ENCODE measurements at regions not wholly inside any gene's neighbourhood (a gene's known extent, or its start where the extent isn't known, plus 50 kb on each side); places are given as distances from the start of the nearest gene placed in this dataset.

GRCh38 chr7:97798046-97799019, 66.4 kb downstream of the TAC1 start:
- RAD21 ChIA-PET (ENCODE audit: unreplicated experiment) = no interaction called here
- Histone ChIP-seq H3K27ac (ENCODE audit: control insufficient read depth, insufficient read depth) (no peak overlapping the region), H3K4me3 (no peak overlapping the region), H3K79me2 (ENCODE audit: control insufficient read depth, insufficient read depth, low read length) (no peaks in the 10 kb centered on the region), H4K20me1 (ENCODE audit: control insufficient read depth, insufficient read depth) (no peaks in the 10 kb centered on the region), H3K4me2 (ENCODE audit: control insufficient read depth, insufficient read depth) (no peak overlapping the region), H3K9ac (ENCODE audit: control insufficient read depth, insufficient read depth, low read length) (no peak overlapping the region), H3K9me3 (replicated peaks; ENCODE audit: control insufficient read depth, insufficient read depth, low read length) (no peaks in the 10 kb centered on the region), H2AFZ (ENCODE audit: control insufficient read depth, low read depth, low read length) (no peak overlapping the region), H3K4me1 (ENCODE audit: control insufficient read depth, insufficient read depth, low read length) (no peaks in the 10 kb centered on the region), H3K36me3 (ENCODE audit: control insufficient read depth in 2 of 2, insufficient read depth in 2 of 2, low read length in 1 of 2) (no peaks in the 10 kb centered on the region), H3K27me3 (replicated peaks in 1 of 2; ENCODE audit: control insufficient read depth in 2 of 2, insufficient read depth in 2 of 2, low read length in 1 of 2) (no peaks in the 10 kb centered on the region)
- intact Hi-C loops (cut with micrococcal nuclease; ENCODE audit: unreplicated experiment) (no loop called here), in situ Hi-C loops (cut with MboI) (no loop called here)
- TF ChIP-seq SUPT20H (IDR thresholded peaks at IDR 0.05; ENCODE audit: borderline replicate concordance, control insufficient read depth, low read depth, low read length) (no peak), SKIL (IDR thresholded peaks at IDR 0.05; ENCODE audit: low read depth, poor library complexity, severe bottlenecking) (no peak), HDAC6 (IDR thresholded peaks at IDR 0.05; ENCODE audit: unreplicated experiment) (no peak), KLF5 (IDR thresholded peaks at IDR 0.05; ENCODE audit: partially characterized antibody) (no peak), MYB (IDR thresholded peaks at IDR 0.05; ENCODE audit: borderline replicate concordance, low read depth, low read length) (no peak), RBBP5 (conservative IDR thresholded peaks at IDR 0.05) (no peak), GABPA (IDR thresholded peaks at IDR 0.05; ENCODE audit: low read depth) (no peak), YY1 (IDR thresholded peaks at IDR 0.05; ENCODE audit: low read depth, low read length) (no peak), NR2F1 (conservative IDR thresholded peaks at IDR 0.05) (no peak), NRF1 (conservative IDR thresholded peaks at IDR 0.05; ENCODE audit: low read depth, low read length) (no peak), ASH2L (IDR thresholded peaks at IDR 0.05; ENCODE audit: borderline replicate concordance, low read depth) (no peak), PBX3 (IDR thresholded peaks at IDR 0.05; ENCODE audit: insufficient replicate concordance, low read depth, low read length) (no peak)
- POLR2A ChIA-PET = no interaction called here
- DNase-seq (ENCODE audit: low read depth, low spot score) (no peak), ATAC-seq (no peak), FAIRE-seq (no peak)
- WGBS (ENCODE audit: insufficient coverage, insufficient replicate concordance, low lambda C conversion rate, missing lambda C conversion rate) = 30% methylated on average over 6 of the region's 6 CpGs
- SMC1A ChIA-PET (ENCODE audit: uncharacterized antibody, unreplicated experiment) = no interaction called here
- no TSS peak for BruUV-seq (replicated peaks)
- CTCF ChIA-PET = interaction anchor here (0.7 kb wide), 1 partner anchor 246 kb away, joined by 3 read pairs; no protein-coding TSS in a partner anchor
